ENCODE measurements at regions not wholly inside any gene's neighbourhood (a gene's known extent, or its start where the extent isn't known, plus 50 kb on each side); places are given as distances from the start of the nearest gene placed in this dataset.

DNA sequence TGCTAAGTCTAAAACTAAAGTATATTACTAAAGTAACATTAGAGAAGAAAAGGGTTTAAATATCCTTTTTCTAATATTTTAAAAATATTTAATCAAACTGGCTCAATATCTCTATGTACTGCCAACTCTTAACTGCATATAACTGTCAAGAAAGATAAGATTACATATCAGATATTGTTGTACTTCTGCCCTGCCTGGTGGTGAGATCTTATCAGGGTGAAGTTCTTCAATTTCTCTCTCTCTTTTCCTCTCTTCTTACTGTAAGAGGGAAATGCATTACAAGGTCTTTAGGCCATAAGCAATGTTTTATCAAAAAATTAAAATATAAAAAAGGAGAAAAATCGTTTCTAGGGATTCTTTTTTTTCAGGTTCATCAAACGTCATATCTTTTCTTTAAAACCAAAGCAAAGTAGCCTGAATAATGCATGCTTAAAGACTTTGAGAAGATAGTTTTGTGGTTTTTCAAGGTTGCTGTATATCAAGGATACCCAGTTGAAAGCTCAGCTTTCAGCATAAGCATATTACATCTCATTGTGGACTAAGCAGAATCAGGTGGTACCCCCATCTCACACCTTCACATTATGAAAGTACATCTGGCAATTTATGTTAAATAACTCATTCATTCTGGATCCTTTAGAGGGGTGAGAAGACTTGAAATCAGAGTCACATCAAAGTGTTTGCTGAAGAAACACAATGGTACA lies 1625.7 kb upstream of the SLC10A2 start:
- no peaks in the 10 kb centered on the region for H3K27me3 ChIP-seq
- H3K27ac ChIP-seq = no peak overlapping the region
- H3K9me3 ChIP-seq = no peaks in the 10 kb centered on the region
- H3K4me1 ChIP-seq = no peaks in the 10 kb centered on the region
- H3K4me3 ChIP-seq = no peak overlapping the region
- H3K36me3 ChIP-seq = no peaks in the 10 kb centered on the region
- intact Hi-C loops (cut with DNase I; ENCODE audit: low total_unique reads) = no loop called here
- TF ChIP-seq, protein P1, sequence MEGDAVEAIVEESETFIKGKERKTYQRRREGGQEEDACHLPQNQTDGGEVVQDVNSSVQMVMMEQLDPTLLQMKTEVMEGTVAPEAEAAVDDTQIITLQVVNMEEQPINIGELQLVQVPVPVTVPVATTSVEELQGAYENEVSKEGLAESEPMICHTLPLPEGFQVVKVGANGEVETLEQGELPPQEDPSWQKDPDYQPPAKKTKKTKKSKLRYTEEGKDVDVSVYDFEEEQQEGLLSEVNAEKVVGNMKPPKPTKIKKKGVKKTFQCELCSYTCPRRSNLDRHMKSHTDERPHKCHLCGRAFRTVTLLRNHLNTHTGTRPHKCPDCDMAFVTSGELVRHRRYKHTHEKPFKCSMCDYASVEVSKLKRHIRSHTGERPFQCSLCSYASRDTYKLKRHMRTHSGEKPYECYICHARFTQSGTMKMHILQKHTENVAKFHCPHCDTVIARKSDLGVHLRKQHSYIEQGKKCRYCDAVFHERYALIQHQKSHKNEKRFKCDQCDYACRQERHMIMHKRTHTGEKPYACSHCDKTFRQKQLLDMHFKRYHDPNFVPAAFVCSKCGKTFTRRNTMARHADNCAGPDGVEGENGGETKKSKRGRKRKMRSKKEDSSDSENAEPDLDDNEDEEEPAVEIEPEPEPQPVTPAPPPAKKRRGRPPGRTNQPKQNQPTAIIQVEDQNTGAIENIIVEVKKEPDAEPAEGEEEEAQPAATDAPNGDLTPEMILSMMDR (IDR thresholded peaks at IDR 0.05) = no peak
- no peak for TF ChIP-seq POLR2A (IDR thresholded peaks at IDR 0.05)
- no peak for DNase-seq

GRCh38 chr13:104686484-104686883 lies 1620.3 kb upstream of the SLC10A2 start:
- H3K4me3 ChIP-seq = no peak overlapping the region
- intact Hi-C loops (cut with DNase I; ENCODE audit: low total_unique reads) = no loop called here
- no peaks in the 10 kb centered on the region for H3K9me3 ChIP-seq
- no peak for DNase-seq
- no peaks in the 10 kb centered on the region for H3K4me1 ChIP-seq
- no peaks in the 10 kb centered on the region for H3K36me3 ChIP-seq
- no peaks in the 10 kb centered on the region for H3K27me3 ChIP-seq
- no peak overlapping the region for H3K27ac ChIP-seq
- TF ChIP-seq, protein P1 (IDR thresholded peaks at IDR 0.05) = no peak
- TF ChIP-seq POLR2A (IDR thresholded peaks at IDR 0.05) = no peak

DNA sequence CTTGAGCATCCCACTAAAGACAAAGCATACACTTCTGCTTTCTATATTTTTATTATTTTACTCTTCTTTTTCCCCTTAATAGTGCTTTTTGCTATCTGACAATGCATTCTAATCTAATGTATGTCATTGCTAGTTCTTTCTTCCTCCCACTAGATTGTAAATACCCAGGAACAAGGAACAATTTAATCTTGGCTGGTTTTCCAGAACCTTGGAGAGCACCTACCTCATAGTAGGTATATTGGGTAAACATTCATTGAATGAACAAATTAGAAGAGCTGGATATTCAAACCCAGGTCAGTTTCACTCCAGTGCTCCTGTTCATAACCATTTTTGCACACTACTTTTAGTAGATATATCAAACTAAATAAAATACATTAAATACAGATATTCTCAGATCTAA lies 1617.6 kb upstream of the SLC10A2 start:
- no peaks in the 10 kb centered on the region for H3K9me3 ChIP-seq
- no peaks in the 10 kb centered on the region for H3K4me1 ChIP-seq
- H3K27ac ChIP-seq = no peak overlapping the region
- TF ChIP-seq POLR2A (IDR thresholded peaks at IDR 0.05) = no peak
- TF ChIP-seq, protein P1 (IDR thresholded peaks at IDR 0.05) = no peak
- no peak for DNase-seq
- no peak overlapping the region for H3K4me3 ChIP-seq
- no peaks in the 10 kb centered on the region for H3K27me3 ChIP-seq
- intact Hi-C loops (cut with DNase I; ENCODE audit: low total_unique reads) = no loop called here
- no peaks in the 10 kb centered on the region for H3K36me3 ChIP-seq

- no peaks in the 10 kb centered on the region for H3K36me3 ChIP-seq
- no peak for DNase-seq
- intact Hi-C loops (cut with DNase I; ENCODE audit: low total_unique reads) = no loop called here
- no peak overlapping the region for H3K27ac ChIP-seq
- H3K27me3 ChIP-seq = no peaks in the 10 kb centered on the region
- H3K9me3 ChIP-seq = no peaks in the 10 kb centered on the region
- TF ChIP-seq, protein P1 (IDR thresholded peaks at IDR 0.05) = no peak
- no peak for TF ChIP-seq POLR2A (IDR thresholded peaks at IDR 0.05)
- no peak overlapping the region for H3K4me3 ChIP-seq
- H3K4me1 ChIP-seq = no peaks in the 10 kb centered on the region
These were observed 1611.9 kb upstream of the SLC10A2 start for GRCh38 chr13:104678161-104678560.

DNA sequence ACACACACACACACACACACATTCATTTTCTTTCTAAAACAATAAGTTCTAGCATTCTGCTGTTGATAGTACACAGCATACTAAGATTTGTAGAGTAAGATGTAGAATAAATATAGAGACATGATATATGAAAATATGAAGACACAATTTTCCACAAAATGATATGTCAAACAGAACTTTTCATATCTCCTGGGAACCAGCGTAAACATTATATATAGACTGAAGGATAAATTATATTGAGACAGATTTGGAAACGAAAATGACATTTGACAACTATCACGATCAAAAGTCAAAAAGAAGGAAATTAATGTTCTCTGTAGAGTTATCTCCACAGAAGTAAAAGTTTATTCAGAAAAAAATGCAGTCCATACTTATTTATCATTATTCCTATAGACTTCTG lies 1605.7 kb upstream of the SLC10A2 start:
- no peak for DNase-seq
- no peak overlapping the region for H3K4me3 ChIP-seq
- intact Hi-C loops (cut with DNase I; ENCODE audit: low total_unique reads) = no loop called here

More for the DNA sequence above, 1605.7 kb upstream of the SLC10A2 start:
- TF ChIP-seq, protein P1 (IDR thresholded peaks at IDR 0.05) = no peak
- H3K27me3 ChIP-seq = no peaks in the 10 kb centered on the region
- H3K4me1 ChIP-seq = no peaks in the 10 kb centered on the region
- no peaks in the 10 kb centered on the region for H3K36me3 ChIP-seq
- no peaks in the 10 kb centered on the region for H3K9me3 ChIP-seq
- no peak overlapping the region for H3K27ac ChIP-seq
